ENCODE measurements at regions not wholly inside any gene's neighbourhood (a gene's known extent, or its start where the extent isn't known, plus 50 kb on each side); places are given as distances from the start of the nearest gene placed in this dataset.
A peak's percentile ranks its signal among the peaks of the same experiment; 100 is the strongest.

GRCh38 chr1:198472997-198473396 is 67.5 kb downstream of the ATP6V1G3 start:
- no peak for DNase-seq

GRCh38 chr1:198472119-198472518 is 68.4 kb downstream of the ATP6V1G3 start:
- no peak for DNase-seq

- DNase-seq, result no peak
Observed at GRCh38 chr1:198467907-198468306, 72.6 kb downstream of the ATP6V1G3 start.

- DNase-seq, result no peak
Observed at GRCh38 chr1:198467342-198467741, 73.1 kb downstream of the ATP6V1G3 start.

GRCh38 chr1:198465201-198466144 is 75.0 kb downstream of the ATP6V1G3 start:
- DNase-seq, result peak; percentile 20

GRCh38 chr1:198463709-198464108 is 76.8 kb downstream of the ATP6V1G3 start:
- DNase-seq, result no peak

- no peak for DNase-seq
Observed at GRCh38 chr1:198462365-198463019, 78.0 kb downstream of the ATP6V1G3 start.

- DNase-seq, result no peak
Observed at GRCh38 chr1:198455966-198456365, 84.5 kb downstream of the ATP6V1G3 start.

- no peak for DNase-seq
Observed at GRCh38 chr1:198449727-198450433, 90.6 kb downstream of the ATP6V1G3 start.

- no peak for DNase-seq
Observed at GRCh38 chr1:198449261-198449660, 91.2 kb downstream of the ATP6V1G3 start.

GRCh38 chr1:198447468-198447867 is 93.0 kb downstream of the ATP6V1G3 start:
- DNase-seq, result no peak

- DNase-seq, result no peak
Observed at GRCh38 chr1:198445872-198446271, 94.6 kb downstream of the ATP6V1G3 start.

GRCh38 chr1:198444792-198445191 is 95.7 kb downstream of the ATP6V1G3 start:
- DNase-seq, result no peak

- no peak for DNase-seq
Observed at GRCh38 chr1:198443365-198444233, 96.9 kb downstream of the ATP6V1G3 start.

- DNase-seq, result no peak
Observed at GRCh38 chr1:198440842-198441241, 99.6 kb downstream of the ATP6V1G3 start.

- DNase-seq, result no peak
Observed at GRCh38 chr1:198437332-198437731, 103.1 kb downstream of the ATP6V1G3 start.

GRCh38 chr1:198436276-198436675 is 104.2 kb downstream of the ATP6V1G3 start:
- no peak for DNase-seq

- no peak for DNase-seq
Observed at GRCh38 chr1:198435056-198435455, 105.4 kb downstream of the ATP6V1G3 start.

- DNase-seq, result no peak
Observed at GRCh38 chr1:198424441-198424840, 116.0 kb downstream of the ATP6V1G3 start.

- DNase-seq, result no peak
Observed at GRCh38 chr1:198423673-198424072, 116.8 kb downstream of the ATP6V1G3 start.

- no peak for DNase-seq
Observed at GRCh38 chr1:198417039-198417438, 123.4 kb downstream of the ATP6V1G3 start.

- no peak for DNase-seq
Observed at GRCh38 chr1:198416296-198416695, 124.2 kb downstream of the ATP6V1G3 start.

Measured in KG1 (cell line).